HG03565 (cell line): ENCODE measurements at regions not wholly inside any gene's neighbourhood (a gene's known extent, or its start where the extent isn't known, plus 50 kb on each side); places are given as distances from the start of the nearest gene placed in this dataset.

Experiments used
- ATAC-seq: cut with Tn5 transposase; IDR thresholded peaks from one replicate; pipeline ENCODE4 v1.9.1; 2021; ENCODE audit warnings: mild to moderate bottlenecking, moderate library complexity; ENCODE audit not compliant: unreplicated experiment

- ATAC-seq, result no peak
Observed at GRCh38 chr10:111493024-111493625, 416.3 kb downstream of the ADRA2A start.

DNA sequence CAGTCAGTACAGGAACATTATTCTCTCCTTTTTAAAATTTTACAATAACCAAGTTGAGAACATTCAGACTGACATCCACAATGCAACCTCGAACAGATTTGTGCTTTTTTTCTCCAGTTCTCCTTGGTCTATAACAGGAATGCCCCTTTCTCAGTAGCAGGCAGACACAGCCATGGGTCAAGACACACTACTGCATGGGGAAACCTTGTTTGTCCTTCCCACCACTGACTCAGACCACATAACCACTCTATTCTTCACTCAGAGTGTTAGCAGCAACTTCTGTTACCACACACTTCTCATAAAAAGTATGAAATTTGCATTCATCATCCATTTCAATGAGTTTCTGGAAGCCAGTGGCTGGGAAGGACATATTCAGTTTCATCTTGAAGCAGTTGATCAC is 421.7 kb downstream of the ADRA2A start:
- no peak for ATAC-seq

- ATAC-seq, result no peak
Observed at GRCh38 chr10:111504376-111504775, 427.5 kb downstream of the ADRA2A start.

- no peak for ATAC-seq
Observed at GRCh38 chr10:111506266-111507034, 429.6 kb downstream of the ADRA2A start.

DNA sequence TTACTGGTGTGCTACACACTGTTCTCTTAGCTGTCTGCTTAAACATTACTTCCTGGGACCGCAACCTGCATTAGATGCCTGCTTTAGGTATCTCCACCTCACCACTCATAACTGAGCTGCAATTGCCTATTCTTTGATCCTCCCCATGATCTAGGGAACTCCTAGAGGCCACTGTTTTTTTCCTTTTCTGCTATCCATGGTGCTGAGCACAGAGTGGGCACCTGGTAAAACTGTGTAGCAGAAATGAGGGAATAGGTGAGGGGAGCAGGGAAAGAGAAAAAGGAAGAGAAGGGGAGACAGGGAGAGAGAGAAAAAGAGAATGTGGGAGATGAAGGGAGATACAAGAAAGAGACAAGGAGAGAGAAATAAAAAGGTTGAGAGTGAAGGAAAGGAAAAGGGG is 434.9 kb downstream of the ADRA2A start:
- ATAC-seq, result no peak

DNA sequence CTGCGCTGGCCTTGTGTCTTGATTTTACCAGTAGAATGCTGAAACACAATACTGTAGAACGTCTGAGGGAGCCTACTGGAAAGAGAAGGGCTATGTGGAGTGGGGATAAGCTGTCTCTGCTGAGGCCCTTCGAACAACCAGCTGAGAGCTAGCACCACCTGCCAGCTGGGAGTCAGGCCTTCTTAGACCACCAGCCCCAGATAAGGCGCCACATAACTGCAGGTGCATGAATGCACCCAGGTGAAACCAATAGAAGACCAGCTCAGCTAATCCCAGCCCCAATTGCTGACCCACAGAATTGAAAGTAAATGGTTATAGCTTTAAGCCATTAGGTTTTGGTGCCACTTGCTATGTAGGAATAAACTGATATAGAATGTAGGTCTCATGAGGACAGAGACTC is 438.4 kb downstream of the ADRA2A start:
- no peak for ATAC-seq

DNA sequence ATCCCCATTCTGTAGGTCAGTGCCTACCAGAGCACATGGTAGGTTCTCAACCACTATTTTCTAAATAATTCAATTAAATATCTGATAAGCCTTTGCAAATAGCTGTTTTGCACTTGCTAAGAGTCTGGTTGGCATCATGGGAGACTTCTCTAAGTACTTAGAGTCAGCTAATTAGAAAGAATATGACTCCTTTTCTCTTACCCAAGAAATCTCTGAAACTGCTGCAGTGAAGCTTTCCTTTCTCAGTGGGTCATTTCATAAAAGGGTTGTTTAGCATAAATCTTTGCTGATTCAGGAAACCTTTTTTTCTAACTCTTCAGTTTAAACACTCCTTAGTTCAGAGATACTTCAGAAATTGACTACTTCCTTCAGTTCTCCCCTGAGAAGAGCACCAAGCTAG is 438.9 kb downstream of the ADRA2A start:
- no peak for ATAC-seq

DNA sequence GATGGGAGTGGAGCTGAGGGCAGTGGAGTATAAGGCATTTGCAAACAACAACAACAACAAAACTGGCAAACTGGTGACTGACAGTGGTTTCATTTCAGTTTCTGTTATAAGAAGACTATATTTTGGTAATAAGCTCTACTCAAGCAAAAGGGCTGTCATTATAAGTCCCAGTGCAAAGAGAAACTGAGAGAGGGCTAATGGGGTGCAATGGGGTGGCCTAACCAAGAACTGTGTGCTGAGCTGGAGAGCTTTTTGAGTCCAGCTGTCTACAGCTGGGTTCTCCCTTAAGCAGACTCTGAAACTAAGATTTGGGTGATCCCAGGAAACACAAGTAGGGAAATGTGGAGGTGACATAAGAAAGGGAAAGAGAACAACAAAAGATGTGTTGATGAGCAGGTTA is 439.3 kb downstream of the ADRA2A start:
- ATAC-seq, result no peak

- no peak for ATAC-seq
Observed at GRCh38 chr10:111522141-111522540, 445.3 kb downstream of the ADRA2A start.

- ATAC-seq, result no peak
Observed at GRCh38 chr10:111522551-111522950, 445.7 kb downstream of the ADRA2A start.

DNA sequence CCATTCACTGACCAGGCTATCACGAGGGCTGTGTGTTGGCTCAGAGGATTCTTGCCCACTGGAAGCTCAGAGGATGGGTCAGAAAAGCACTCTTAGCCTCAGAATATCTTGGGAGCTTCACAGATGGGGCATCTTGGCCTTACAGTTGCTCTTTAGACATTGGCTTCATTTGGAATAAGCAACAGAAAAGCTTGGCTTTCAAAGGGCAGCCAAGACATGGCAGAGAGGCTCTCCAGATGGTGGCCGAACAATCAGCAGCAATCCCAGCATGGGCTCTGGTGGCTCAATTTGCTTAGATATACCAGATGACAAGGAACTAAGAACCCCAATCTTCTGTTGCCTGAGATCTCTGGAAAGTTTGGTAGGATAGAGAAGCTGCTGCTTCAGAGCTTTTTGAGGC is 446.2 kb downstream of the ADRA2A start:
- no peak for ATAC-seq

- ATAC-seq, result no peak
Observed at GRCh38 chr10:111524134-111524533, 447.3 kb downstream of the ADRA2A start.

DNA sequence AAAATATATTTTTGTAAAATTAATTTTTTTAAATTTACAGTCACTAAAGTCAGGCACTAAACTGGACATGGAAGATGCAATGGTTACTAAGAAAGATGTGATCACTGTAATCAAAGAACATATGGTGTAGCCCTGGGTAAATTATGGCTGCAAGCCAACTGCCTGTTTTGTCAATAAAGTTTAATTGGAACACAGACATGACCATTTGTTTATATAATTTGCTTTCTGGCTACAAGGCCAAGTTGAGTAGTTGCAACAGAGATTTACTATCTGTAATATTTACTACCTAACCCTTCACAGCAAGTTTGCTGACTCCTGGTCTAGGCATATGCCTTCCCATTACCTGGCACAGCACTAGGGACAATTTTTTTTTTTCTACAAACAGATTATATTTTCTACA is 448.9 kb downstream of the ADRA2A start:
- ATAC-seq, result no peak

DNA sequence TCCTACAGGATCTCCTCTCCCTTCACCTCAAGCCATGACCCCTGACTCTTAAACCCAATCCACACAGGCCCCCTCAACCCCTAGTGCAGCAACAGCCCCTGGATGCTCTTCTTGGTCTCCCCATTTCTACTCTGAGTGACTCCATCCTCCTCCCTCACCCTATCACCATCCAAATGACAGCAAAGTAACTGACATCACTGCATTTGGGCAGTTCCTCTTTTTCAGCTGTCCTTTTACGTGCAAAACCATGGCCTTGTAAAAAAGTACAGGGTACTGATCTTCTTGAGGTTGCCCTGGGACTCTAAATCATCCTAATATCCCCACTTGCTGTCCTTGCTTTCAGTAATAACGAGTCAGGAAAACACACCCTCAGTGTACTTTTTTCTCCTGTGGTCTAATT is 454.9 kb downstream of the ADRA2A start:
- ATAC-seq, result no peak

DNA sequence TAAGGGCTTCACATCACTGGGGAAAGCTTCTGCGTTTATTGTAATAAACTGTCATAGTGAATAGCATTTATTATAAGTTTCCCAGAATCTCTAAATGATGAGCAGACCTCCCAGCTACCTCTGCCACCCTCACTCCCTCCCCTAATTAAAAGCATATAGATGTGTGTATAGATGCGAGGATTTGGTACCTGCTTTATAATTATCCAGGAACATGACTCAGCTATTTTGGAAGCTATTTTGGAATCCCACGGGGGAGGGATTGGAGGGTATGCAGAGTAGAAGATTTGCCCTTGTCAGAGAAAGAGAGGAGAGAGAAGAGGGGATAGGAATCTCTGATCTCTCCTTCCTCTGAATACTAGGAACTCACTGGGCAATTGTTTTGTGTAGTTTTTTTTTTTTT is 455.3 kb downstream of the ADRA2A start:
- ATAC-seq, result no peak

GRCh38 chr10:111539246-111539645 is 462.4 kb downstream of the ADRA2A start:
- ATAC-seq, result no peak

GRCh38 chr10:111543854-111544253 is 467.0 kb downstream of the ADRA2A start:
- ATAC-seq, result no peak

- ATAC-seq, result no peak
Observed at GRCh38 chr10:111545861-111546605, 469.2 kb downstream of the ADRA2A start.

GRCh38 chr10:111548084-111548726 is 471.4 kb downstream of the ADRA2A start:
- ATAC-seq, result no peak

- no peak for ATAC-seq
Observed at GRCh38 chr10:111551001-111551400, 474.2 kb downstream of the ADRA2A start.

- no peak for ATAC-seq
Observed at GRCh38 chr10:111556666-111557065, 479.8 kb downstream of the ADRA2A start.

DNA sequence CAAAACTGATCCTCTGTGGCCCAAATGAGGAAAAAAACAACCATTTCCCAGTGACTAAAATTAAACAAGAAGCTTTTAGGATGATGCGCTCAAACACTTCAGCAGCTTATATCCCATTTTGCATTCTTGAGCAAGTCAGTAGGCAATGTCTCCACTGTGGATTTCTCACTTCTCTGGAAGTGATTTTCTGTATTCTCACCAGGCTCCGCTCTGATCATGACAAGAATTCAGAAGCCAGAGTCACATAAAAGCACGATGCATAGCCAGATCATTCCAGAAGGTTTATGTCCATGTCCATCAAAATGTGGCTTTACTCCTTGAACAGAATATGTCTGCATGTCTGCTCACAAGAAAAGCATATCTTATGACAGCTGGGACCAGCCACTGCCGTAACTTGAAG is 481.4 kb downstream of the ADRA2A start:
- no peak for ATAC-seq
